H1 (cell line): ENCODE measurements at regions not wholly inside any gene's neighbourhood (a gene's known extent, or its start where the extent isn't known, plus 50 kb on each side); places are given as distances from the start of the nearest gene placed in this dataset.

ENCODE experiments used
- CBX5 ChIP-seq: fragments of 300-800, 300-1000 bp; sonication (generic); IDR thresholded peaks from 2 replicates; pipeline ENCODE4 v1.7.1; 2016; ENCODE audit warnings: antibody characterized with exemption, low read length, low read depth
- GABPA ChIP-seq: IDR thresholded peaks from 2 replicates; pipeline ENCODE4 v1.6.1; 2011; ENCODE audit warnings: mild to moderate bottlenecking, low read length, moderate library complexity, borderline replicate concordance; ENCODE audit not compliant: insufficient read depth
- MAX ChIP-seq: IDR thresholded peaks from 2 replicates; pipeline ENCODE4 v1.6.1; 2012; ENCODE audit warnings: inconsistent platforms
- POLR2AphosphoS5 ChIP-seq: IDR thresholded peaks from 2 replicates; pipeline ENCODE4 v1.6.1; 2011; ENCODE audit warnings: low read depth, low read length
- POU5F1 ChIP-seq: IDR thresholded peaks from 2 replicates; pipeline ENCODE4 v1.6.1; 2011; ENCODE audit warnings: low read depth, mild to moderate bottlenecking, low read length, moderate library complexity
- SAP30 ChIP-seq: fragments of 300-600 bp; sonication (generic); IDR thresholded peaks from 2 replicates; pipeline ENCODE4 v1.7.1; 2012; ENCODE audit warnings: low read length, moderate library complexity, mild to moderate bottlenecking, inconsistent platforms; ENCODE audit not compliant: insufficient read depth, insufficient replicate concordance
- USF2 ChIP-seq: IDR thresholded peaks from 2 replicates; pipeline ENCODE4 v1.6.1; 2011; ENCODE audit warnings: low read length, improper control_type of control experiment
- ZNF274 ChIP-seq: IDR thresholded peaks from 2 replicates; pipeline ENCODE4 v1.7.0; 2012; ENCODE audit warnings: low read length, borderline replicate concordance; ENCODE audit errors: extremely low read depth
- TF ChIP-seq, protein P1 (sequence below), 3 experiments: IDR thresholded peaks; 1 replicate in 2 of 3; 2 replicates in 1 of 3; pipeline versions ENCODE4 v1.5.1 to v1.6.1; 2011; ENCODE audit warnings: low read length in 3 of 3, mild to moderate bottlenecking in 3 of 3, inconsistent platforms in 2 of 3, low read depth in 1 of 3, moderate library complexity in 1 of 3; ENCODE audit not compliant: insufficient read depth in 1 of 3; ENCODE audit errors: control extremely low read depth in 1 of 3

DNA sequence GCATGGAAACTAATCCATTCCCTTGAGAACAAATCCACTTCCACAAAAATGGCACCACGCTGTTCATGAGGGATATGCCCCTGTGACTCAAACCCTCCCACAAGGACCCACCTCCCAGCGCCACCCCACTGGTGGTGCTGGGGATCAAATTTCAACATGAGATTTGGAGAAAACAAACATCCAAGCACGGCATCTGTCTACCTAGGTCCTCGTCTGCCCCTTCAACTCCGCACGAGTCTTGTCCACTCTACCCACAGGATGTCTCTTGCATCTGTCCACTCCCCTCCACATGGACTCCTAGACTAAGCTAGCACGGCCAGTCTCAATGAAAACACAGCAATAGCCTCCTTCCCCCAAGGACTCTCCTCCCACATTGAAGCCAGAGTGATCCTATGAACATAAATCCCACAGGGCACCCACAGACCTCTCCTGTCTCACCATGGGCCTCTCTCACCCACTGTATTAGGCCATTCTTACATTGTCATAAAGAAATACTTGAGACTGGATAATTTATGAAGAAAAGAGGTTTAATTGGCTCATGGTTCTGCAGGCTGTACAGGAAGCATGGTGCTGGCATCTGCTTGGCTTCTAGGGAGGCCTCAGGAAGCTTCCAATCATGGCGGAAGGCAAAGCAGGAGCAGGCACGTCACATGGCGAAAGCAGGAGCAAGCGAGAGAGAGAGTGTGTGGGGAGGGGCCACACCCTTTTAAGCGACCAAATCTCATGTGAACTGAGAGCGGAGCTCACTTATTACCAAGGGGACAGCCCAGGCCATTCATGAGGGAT lies 101.4 kb downstream of the TOMM20 start:
- TF ChIP-seq, protein P1, sequence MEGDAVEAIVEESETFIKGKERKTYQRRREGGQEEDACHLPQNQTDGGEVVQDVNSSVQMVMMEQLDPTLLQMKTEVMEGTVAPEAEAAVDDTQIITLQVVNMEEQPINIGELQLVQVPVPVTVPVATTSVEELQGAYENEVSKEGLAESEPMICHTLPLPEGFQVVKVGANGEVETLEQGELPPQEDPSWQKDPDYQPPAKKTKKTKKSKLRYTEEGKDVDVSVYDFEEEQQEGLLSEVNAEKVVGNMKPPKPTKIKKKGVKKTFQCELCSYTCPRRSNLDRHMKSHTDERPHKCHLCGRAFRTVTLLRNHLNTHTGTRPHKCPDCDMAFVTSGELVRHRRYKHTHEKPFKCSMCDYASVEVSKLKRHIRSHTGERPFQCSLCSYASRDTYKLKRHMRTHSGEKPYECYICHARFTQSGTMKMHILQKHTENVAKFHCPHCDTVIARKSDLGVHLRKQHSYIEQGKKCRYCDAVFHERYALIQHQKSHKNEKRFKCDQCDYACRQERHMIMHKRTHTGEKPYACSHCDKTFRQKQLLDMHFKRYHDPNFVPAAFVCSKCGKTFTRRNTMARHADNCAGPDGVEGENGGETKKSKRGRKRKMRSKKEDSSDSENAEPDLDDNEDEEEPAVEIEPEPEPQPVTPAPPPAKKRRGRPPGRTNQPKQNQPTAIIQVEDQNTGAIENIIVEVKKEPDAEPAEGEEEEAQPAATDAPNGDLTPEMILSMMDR (IDR thresholded peaks at IDR 0.05; ENCODE audit: control extremely low read depth in 1 of 3, insufficient read depth in 1 of 3, low read depth in 1 of 3, low read length in 3 of 3): no peak
- no peak for TF ChIP-seq SAP30
- no peak for TF ChIP-seq POLR2AphosphoS5
- no peak for TF ChIP-seq CBX5
- TF ChIP-seq MAX: no peak
- TF ChIP-seq USF2: no peak
- TF ChIP-seq GABPA: no peak
- no peak for TF ChIP-seq POU5F1
- no peak for TF ChIP-seq ZNF274
